Natural killer cell (primary cell): ENCODE measurements at regions not wholly inside any gene's neighbourhood (a gene's known extent, or its start where the extent isn't known, plus 50 kb on each side); places are given as distances from the start of the nearest gene placed in this dataset.

Experiments
- ATAC-seq, 3 donors: fragments of 150-1000 bp in 2 of 3; fragments of 200-7000 bp in 1 of 3; cut with Tn5 transposase; 1 replicate in 1 of 3; 2 replicates in 2 of 3; pipeline ENCODE4 v1.10.0; 2021; ENCODE audit warnings: mild to moderate bottlenecking in 2 of 3, moderate library complexity in 2 of 3
- DNase-seq, 2 donors: peaks; one replicate each; pipeline versions ENCODE4 v3.0.0 to v3.0.0-alpha.2; 2013 to 2021; ENCODE audit warnings: mixed read lengths in 1 of 2
- H3K27ac ChIP-seq: one replicate; pipeline ENCODE4 v1.5.1; 2013; ENCODE audit warnings: mild to moderate bottlenecking, low read length
- H3K27me3 ChIP-seq: one replicate; pipeline ENCODE4 v1.6.1; 2013; ENCODE audit warnings: low read length; ENCODE audit not compliant: control insufficient read depth, insufficient read depth
- H3K36me3 ChIP-seq: one replicate; pipeline ENCODE4 v1.6.1; 2013; ENCODE audit warnings: low read length; ENCODE audit not compliant: control insufficient read depth, insufficient read depth
- H3K4me1 ChIP-seq: one replicate; pipeline ENCODE4 v1.6.1; 2013; ENCODE audit warnings: low read length; ENCODE audit not compliant: control insufficient read depth, insufficient read depth
- H3K4me3 ChIP-seq: one replicate; pipeline ENCODE4 v1.5.1; 2013; ENCODE audit warnings: low read length
- H3K9me3 ChIP-seq: one replicate; pipeline ENCODE4 v1.6.1; 2013; ENCODE audit warnings: low read length; ENCODE audit not compliant: control insufficient read depth, insufficient read depth
- H3K27ac Mint-ChIP-seq, 2 donors: one replicate each; pipeline ENCODE4 v1.8.0; 2022; ENCODE audit warnings: mild to moderate bottlenecking in 2 of 2, mixed read lengths in 2 of 2, moderate library complexity in 1 of 2
- H3K27me3 Mint-ChIP-seq, 2 donors: one replicate each; pipeline ENCODE4 v1.8.0; 2022; ENCODE audit warnings: low read depth in 2 of 2, mixed read lengths in 2 of 2
- H3K36me3 Mint-ChIP-seq: one replicate; pipeline ENCODE4 v1.8.0; 2022; ENCODE audit warnings: mixed read lengths
- H3K4me1 Mint-ChIP-seq, 2 donors: one replicate each; pipeline ENCODE4 v1.8.0; 2022; ENCODE audit warnings: mixed read lengths in 2 of 2
- H3K4me3 Mint-ChIP-seq: one replicate; pipeline ENCODE4 v1.8.0; 2022; ENCODE audit warnings: mild to moderate bottlenecking, moderate library complexity, mixed read lengths
- H3K9me3 Mint-ChIP-seq, 2 donors: one replicate each; pipeline ENCODE4 v1.8.0; 2022; ENCODE audit warnings: mixed read lengths in 2 of 2
- CTCF ChIP-seq: fragments of 200-600 bp; IDR thresholded peaks from one replicate; pipeline ENCODE4 v1.8.0; 2022; ENCODE audit warnings: antibody characterized with exemption
- WGBS: methylation state at CpG from one replicate; pipeline ENCODE4 v1.1.7; 2013; ENCODE audit warnings: missing lambda C conversion rate; ENCODE audit not compliant: insufficient coverage; 5-methylcytosine and 5-hydroxymethylcytosine counted together
- intact Hi-C: fragments of 100-400 bp; cut with micrococcal nuclease; formaldehyde crosslinking; loops from one replicate; pipeline ENCODE4 v1.14.2; 2022

GRCh38 chr15:39434751-39435238, 146.1 kb upstream of the THBS1 start:
- 87% methylated on average over 5 of the region's 5 CpGs for WGBS
- intact Hi-C loops, result no loop called here
- H3K9me3 Mint-ChIP-seq, result peaks cover 0 to 3% of the 10 kb centered on the region in 2 donors
- Histone ChIP-seq H3K4me1 (no peaks in the 10 kb centered on the region), H3K27me3 (peaks cover 10% of the 10 kb centered on the region), H3K4me3 (no peak overlapping the region), H3K27ac (no peak overlapping the region), H3K36me3 (no peaks in the 10 kb centered on the region), H3K9me3 (no peaks in the 10 kb centered on the region)
- DNase-seq (no peak), ATAC-seq (no peak)
- no peaks in the 10 kb centered on the region for H3K36me3 Mint-ChIP-seq
- no peak overlapping the region for H3K4me3 Mint-ChIP-seq
- H3K4me1 Mint-ChIP-seq, result no peaks in the 10 kb centered on the region
- no peak for TF ChIP-seq CTCF
- no peak overlapping the region for H3K27ac Mint-ChIP-seq
- peaks cover 69 to 92% of the 10 kb centered on the region in 2 donors for H3K27me3 Mint-ChIP-seq

- Mint-ChIP-seq H3K36me3 (no peaks in the 10 kb centered on the region), H3K27me3 (peaks cover 64 to 89% of the 10 kb centered on the region in 2 donors), H3K4me3 (no peak overlapping the region), H3K4me1 (no peaks in the 10 kb centered on the region), H3K9me3 (peaks cover 0 to 3% of the 10 kb centered on the region in 2 donors), H3K27ac (no peak overlapping the region)
- Histone ChIP-seq H3K27me3 (peaks cover 10% of the 10 kb centered on the region), H3K4me3 (no peak overlapping the region), H3K27ac (no peak overlapping the region), H3K4me1 (no peaks in the 10 kb centered on the region), H3K9me3 (no peaks in the 10 kb centered on the region), H3K36me3 (no peaks in the 10 kb centered on the region)
- no peak for ATAC-seq
- intact Hi-C loops, result no loop called here
- 100% methylated on average over 1 of the region's 2 CpGs for WGBS
- TF ChIP-seq CTCF, result no peak
- no peak for DNase-seq
Measured at GRCh38 chr15:39435244-39435643, 145.6 kb upstream of the THBS1 start.

- TF ChIP-seq CTCF, result no peak
- no peak for ATAC-seq
- intact Hi-C loops, result no loop called here
- Mint-ChIP-seq H3K27me3 (peaks cover 55 to 81% of the 10 kb centered on the region in 2 donors), H3K9me3 (peaks cover 0 to 3% of the 10 kb centered on the region in 2 donors), H3K36me3 (no peaks in the 10 kb centered on the region), H3K4me3 (no peak overlapping the region), H3K4me1 (no peaks in the 10 kb centered on the region), H3K27ac (no peak overlapping the region)
- Histone ChIP-seq H3K36me3 (no peaks in the 10 kb centered on the region), H3K4me3 (no peak overlapping the region), H3K27ac (no peak overlapping the region), H3K4me1 (no peaks in the 10 kb centered on the region), H3K27me3 (peaks cover 2% of the 10 kb centered on the region), H3K9me3 (no peaks in the 10 kb centered on the region)
- WGBS, result 70% methylated on average over 4 of the region's 5 CpGs
- DNase-seq, result no peak
Measured at GRCh38 chr15:39438260-39438659, 142.6 kb upstream of the THBS1 start.
